HG02884 (cell line): ENCODE measurements at regions not wholly inside any gene's neighbourhood (a gene's known extent, or its start where the extent isn't known, plus 50 kb on each side); places are given as distances from the start of the nearest gene placed in this dataset.

Source experiments
- ATAC-seq: cut with Tn5 transposase; IDR thresholded peaks from one replicate; pipeline ENCODE4 v1.9.1; 2021; ENCODE audit warnings: mild to moderate bottlenecking, moderate library complexity; ENCODE audit not compliant: unreplicated experiment

GRCh38 chr18:67300498-67300897, 216.0 kb downstream of the DSEL start:
- no peak for ATAC-seq

GRCh38 chr18:67292814-67293213, 223.7 kb downstream of the DSEL start:
- no peak for ATAC-seq

GRCh38 chr18:67290421-67290820, 226.1 kb downstream of the DSEL start:
- no peak for ATAC-seq

GRCh38 chr18:67285583-67285982, 230.9 kb downstream of the DSEL start:
- no peak for ATAC-seq

GRCh38 chr18:67282796-67283195, 233.7 kb downstream of the DSEL start:
- ATAC-seq: no peak

- no peak for ATAC-seq
Observed at GRCh38 chr18:67281746-67282145, 234.8 kb downstream of the DSEL start.

GRCh38 chr18:67280486-67281242, 235.9 kb downstream of the DSEL start:
- no peak for ATAC-seq

GRCh38 chr18:67279988-67280387, 236.5 kb downstream of the DSEL start:
- ATAC-seq: no peak

- no peak for ATAC-seq
Observed at GRCh38 chr18:67278984-67279383, 237.5 kb downstream of the DSEL start.

GRCh38 chr18:67276638-67277037, 239.9 kb downstream of the DSEL start:
- ATAC-seq: no peak

GRCh38 chr18:67273288-67273687, 243.2 kb downstream of the DSEL start:
- no peak for ATAC-seq

GRCh38 chr18:67269206-67269605, 247.3 kb downstream of the DSEL start:
- ATAC-seq: no peak

- ATAC-seq: no peak
Observed at GRCh38 chr18:67268530-67268929, 248.0 kb downstream of the DSEL start.

GRCh38 chr18:67266246-67267237, 250.0 kb downstream of the DSEL start:
- no peak for ATAC-seq

- ATAC-seq: no peak
Observed at GRCh38 chr18:67265464-67266245, 250.9 kb downstream of the DSEL start.

- no peak for ATAC-seq
Observed at GRCh38 chr18:67261931-67262552, 254.5 kb downstream of the DSEL start.

- no peak for ATAC-seq
Observed at GRCh38 chr18:67260841-67261240, 255.7 kb downstream of the DSEL start.

- no peak for ATAC-seq
Observed at GRCh38 chr18:67250776-67251424, 265.6 kb downstream of the DSEL start.

- ATAC-seq: no peak
Observed at GRCh38 chr18:67243799-67244587, 272.5 kb downstream of the DSEL start.
